SU-DHL-6 (cell line): ENCODE measurements at regions not wholly inside any gene's neighbourhood (a gene's known extent, or its start where the extent isn't known, plus 50 kb on each side); places are given as distances from the start of the nearest gene placed in this dataset.

Source experiments
- EZH2phosphoT487 ChIP-seq: fragments of 200-600 bp; sonication (generic), shearing (Covaris generic); conservative IDR thresholded peaks from 2 replicates; pipeline ENCODE4 v1.6.1; 2018; ENCODE audit warnings: mild to moderate bottlenecking, antibody characterized with exemption, low read length, moderate library complexity, mixed read lengths
- TF ChIP-seq, protein P1 (sequence below): fragments of 200-600 bp; sonication (generic); IDR thresholded peaks from one replicate; pipeline ENCODE4 v1.5.1; 2017; ENCODE audit warnings: antibody characterized with exemption, mild to moderate bottlenecking, low read length, moderate library complexity; ENCODE audit not compliant: insufficient read depth, poor library complexity, severe bottlenecking

DNA sequence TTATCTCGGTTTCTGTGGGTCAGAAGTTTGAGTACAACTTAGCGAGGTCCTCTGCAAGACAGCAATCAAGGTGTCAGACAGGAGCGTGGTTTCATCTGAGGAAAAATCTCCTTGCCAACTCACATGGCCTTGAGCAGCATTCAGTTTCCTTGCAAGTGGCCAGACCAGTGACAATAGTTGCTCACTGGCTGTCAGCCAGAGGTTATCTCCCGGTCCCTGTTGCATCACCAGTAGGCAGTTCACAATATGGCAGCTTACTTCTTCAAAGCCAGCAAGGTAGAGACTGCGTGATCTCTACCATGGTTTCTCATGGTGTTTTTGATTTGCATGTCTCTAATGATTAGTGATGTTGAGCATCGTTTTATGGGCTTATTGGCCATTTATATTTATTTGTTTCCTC lies 143.8 kb upstream of the DAAM1 start:
- no peak for TF ChIP-seq EZH2phosphoT487
- TF ChIP-seq, protein P1, sequence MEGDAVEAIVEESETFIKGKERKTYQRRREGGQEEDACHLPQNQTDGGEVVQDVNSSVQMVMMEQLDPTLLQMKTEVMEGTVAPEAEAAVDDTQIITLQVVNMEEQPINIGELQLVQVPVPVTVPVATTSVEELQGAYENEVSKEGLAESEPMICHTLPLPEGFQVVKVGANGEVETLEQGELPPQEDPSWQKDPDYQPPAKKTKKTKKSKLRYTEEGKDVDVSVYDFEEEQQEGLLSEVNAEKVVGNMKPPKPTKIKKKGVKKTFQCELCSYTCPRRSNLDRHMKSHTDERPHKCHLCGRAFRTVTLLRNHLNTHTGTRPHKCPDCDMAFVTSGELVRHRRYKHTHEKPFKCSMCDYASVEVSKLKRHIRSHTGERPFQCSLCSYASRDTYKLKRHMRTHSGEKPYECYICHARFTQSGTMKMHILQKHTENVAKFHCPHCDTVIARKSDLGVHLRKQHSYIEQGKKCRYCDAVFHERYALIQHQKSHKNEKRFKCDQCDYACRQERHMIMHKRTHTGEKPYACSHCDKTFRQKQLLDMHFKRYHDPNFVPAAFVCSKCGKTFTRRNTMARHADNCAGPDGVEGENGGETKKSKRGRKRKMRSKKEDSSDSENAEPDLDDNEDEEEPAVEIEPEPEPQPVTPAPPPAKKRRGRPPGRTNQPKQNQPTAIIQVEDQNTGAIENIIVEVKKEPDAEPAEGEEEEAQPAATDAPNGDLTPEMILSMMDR: no peak
